ENCODE measurements at regions not wholly inside any gene's neighbourhood (a gene's known extent, or its start where the extent isn't known, plus 50 kb on each side); places are given as distances from the start of the nearest gene placed in this dataset.

GRCh38 chr11:115576606-115577380, 72.6 kb upstream of the CADM1 start:
- TF ChIP-seq, protein P1, sequence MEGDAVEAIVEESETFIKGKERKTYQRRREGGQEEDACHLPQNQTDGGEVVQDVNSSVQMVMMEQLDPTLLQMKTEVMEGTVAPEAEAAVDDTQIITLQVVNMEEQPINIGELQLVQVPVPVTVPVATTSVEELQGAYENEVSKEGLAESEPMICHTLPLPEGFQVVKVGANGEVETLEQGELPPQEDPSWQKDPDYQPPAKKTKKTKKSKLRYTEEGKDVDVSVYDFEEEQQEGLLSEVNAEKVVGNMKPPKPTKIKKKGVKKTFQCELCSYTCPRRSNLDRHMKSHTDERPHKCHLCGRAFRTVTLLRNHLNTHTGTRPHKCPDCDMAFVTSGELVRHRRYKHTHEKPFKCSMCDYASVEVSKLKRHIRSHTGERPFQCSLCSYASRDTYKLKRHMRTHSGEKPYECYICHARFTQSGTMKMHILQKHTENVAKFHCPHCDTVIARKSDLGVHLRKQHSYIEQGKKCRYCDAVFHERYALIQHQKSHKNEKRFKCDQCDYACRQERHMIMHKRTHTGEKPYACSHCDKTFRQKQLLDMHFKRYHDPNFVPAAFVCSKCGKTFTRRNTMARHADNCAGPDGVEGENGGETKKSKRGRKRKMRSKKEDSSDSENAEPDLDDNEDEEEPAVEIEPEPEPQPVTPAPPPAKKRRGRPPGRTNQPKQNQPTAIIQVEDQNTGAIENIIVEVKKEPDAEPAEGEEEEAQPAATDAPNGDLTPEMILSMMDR (conservative IDR thresholded peaks at IDR 0.05 in 1 of 2, IDR thresholded peaks at IDR 0.05 in 1 of 2; ENCODE audit: extremely low read depth in 1 of 2, insufficient read depth in 1 of 2, low read depth in 1 of 2, low read length in 2 of 2), result no peak
- TF ChIP-seq EZH2 (IDR thresholded peaks at IDR 0.05; ENCODE audit: borderline replicate concordance, low read length), result no peak

Data from mammary epithelial cell (primary cell).